ENCODE measurements at regions not wholly inside any gene's neighbourhood (a gene's known extent, or its start where the extent isn't known, plus 50 kb on each side); places are given as distances from the start of the nearest gene placed in this dataset.

- Histone ChIP-seq H3K27me3 (ENCODE audit: insufficient read depth, low read length) (no peaks in the 10 kb centered on the region), H2BK15ac (ENCODE audit: low read depth, low read length) (no peak overlapping the region), H3K4me2 (ENCODE audit: insufficient read depth, insufficient read length, low read length) (no peak overlapping the region), H4K8ac (replicated peaks; ENCODE audit: insufficient read length, low read depth, low read length) (no peak overlapping the region), H2BK120ac (ENCODE audit: low read depth, low read length, poor library complexity, severe bottlenecking) (no peak overlapping the region), H3K23me2 (ENCODE audit: insufficient read length, low read depth, low read length, poor library complexity, severe bottlenecking) (no peaks in the 10 kb centered on the region), H2BK20ac (ENCODE audit: low read depth, low read length, poor library complexity, severe bottlenecking) (no peak overlapping the region), H3K79me1 (ENCODE audit: insufficient read depth, low read depth, low read length, poor library complexity, severe bottlenecking) (no peaks in the 10 kb centered on the region), H3K79me2 (ENCODE audit: insufficient read depth, low read length) (no peaks in the 10 kb centered on the region), H2BK5ac (ENCODE audit: insufficient read length, low read length) (no peak overlapping the region), H3K9me3 (ENCODE audit: control insufficient read depth, low read depth, low read length) (no peaks in the 10 kb centered on the region), H3K18ac (ENCODE audit: insufficient read length, low read depth, low read length) (no peak overlapping the region), H2AFZ (ENCODE audit: low read length) (no peak overlapping the region), H3K23ac (ENCODE audit: insufficient read length, low read depth, low read length) (no peak overlapping the region), H3T11ph (ENCODE audit: low read length) (no peak overlapping the region), H3K14ac (ENCODE audit: insufficient read depth, low read length) (no peak overlapping the region), H2AK5ac (ENCODE audit: insufficient read length, low read length) (no peak overlapping the region), H3K9ac (ENCODE audit: extremely low read depth, insufficient read length, low read length) (no peak overlapping the region), H3K27ac (ENCODE audit: insufficient read length, low read depth, low read length) (no peak overlapping the region), H4K20me1 (ENCODE audit: control insufficient read depth, insufficient read depth, insufficient read length) (no peaks in the 10 kb centered on the region), H4K91ac (ENCODE audit: insufficient read length, low read depth, low read length) (no peak overlapping the region), H3K56ac (ENCODE audit: insufficient read length, low read depth, low read length) (no peak overlapping the region), H4K5ac (ENCODE audit: insufficient read length, low read depth, low read length) (no peak overlapping the region), H2BK12ac (ENCODE audit: insufficient read length, low read depth, low read length) (no peak overlapping the region), H3K4me1 (ENCODE audit: insufficient read depth, low read length) (no peaks in the 10 kb centered on the region), H3K4ac (ENCODE audit: low read depth, low read length) (no peak overlapping the region)
- no CpG with 5 or more reads among the region's 2 CpGs for WGBS (ENCODE audit: extremely low coverage, insufficient read length, low lambda C conversion rate)
- H3K4me1 Mint-ChIP-seq = peaks cover 0 to 2% of the 10 kb centered on the region in 2 experiments; a peak in 2 of 4 replicates
- no peak for DNase-seq
- no peak overlapping the region for H3K4me3 Mint-ChIP-seq
- no peak for TF ChIP-seq CTCF (conservative IDR thresholded peaks at IDR 0.05)
- H3K27me3 Mint-ChIP-seq (ENCODE audit: low read depth) = no peaks in the 10 kb centered on the region
- peaks cover 13% of the 10 kb centered on the region in 2 experiments; a peak in 4 of 5 replicates for H3K9me3 Mint-ChIP-seq
- H3K27ac Mint-ChIP-seq = no peak overlapping the region
- peaks cover 0 to 11% (median 4%) of the 10 kb centered on the region in 3 experiments; a peak in 5 of 7 replicates for H3K36me3 Mint-ChIP-seq (ENCODE audit: insufficient read depth in 1 of 3, low read depth in 3 of 3)
Measured at GRCh38 chr2:173835726-173836125, 129.4 kb downstream of the SP3 start.
